ENCODE measurements at regions not wholly inside any gene's neighbourhood (a gene's known extent, or its start where the extent isn't known, plus 50 kb on each side); places are given as distances from the start of the nearest gene placed in this dataset.
A peak's percentile ranks its signal among the peaks of the same experiment; 100 is the strongest.

DNA sequence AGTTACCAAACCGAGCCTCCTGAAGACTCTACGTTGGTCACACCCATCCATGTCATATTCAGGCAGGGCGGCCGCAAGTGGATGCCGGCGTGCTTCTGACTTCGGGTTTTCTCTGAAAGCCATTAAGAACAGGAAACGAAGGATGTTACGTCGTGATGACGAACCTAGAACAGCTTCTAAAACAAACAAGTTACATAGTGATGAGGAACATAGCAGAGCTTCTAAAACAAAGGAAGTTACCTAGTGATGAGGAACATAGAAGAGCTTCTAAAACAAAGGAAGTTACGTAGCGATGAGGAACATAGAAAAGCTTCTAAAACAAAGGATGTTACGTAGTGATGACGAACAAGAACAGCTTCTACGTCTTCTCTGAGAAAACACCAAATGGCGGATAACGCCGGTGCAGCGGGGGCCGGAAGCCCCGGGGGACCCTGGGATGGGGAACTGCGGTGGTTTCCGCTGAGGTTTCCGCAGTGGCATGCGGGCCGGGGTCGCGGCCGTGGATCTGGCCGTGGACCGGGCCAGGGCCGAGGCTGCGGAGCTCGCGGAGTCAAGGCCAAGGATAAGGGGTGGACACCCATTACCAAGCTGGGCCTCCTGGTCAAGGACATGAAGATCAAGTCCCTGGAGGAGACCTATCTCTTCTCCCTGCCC is 141.1 kb downstream of the SOCS6 start:
- TF ChIP-seq, protein P1, sequence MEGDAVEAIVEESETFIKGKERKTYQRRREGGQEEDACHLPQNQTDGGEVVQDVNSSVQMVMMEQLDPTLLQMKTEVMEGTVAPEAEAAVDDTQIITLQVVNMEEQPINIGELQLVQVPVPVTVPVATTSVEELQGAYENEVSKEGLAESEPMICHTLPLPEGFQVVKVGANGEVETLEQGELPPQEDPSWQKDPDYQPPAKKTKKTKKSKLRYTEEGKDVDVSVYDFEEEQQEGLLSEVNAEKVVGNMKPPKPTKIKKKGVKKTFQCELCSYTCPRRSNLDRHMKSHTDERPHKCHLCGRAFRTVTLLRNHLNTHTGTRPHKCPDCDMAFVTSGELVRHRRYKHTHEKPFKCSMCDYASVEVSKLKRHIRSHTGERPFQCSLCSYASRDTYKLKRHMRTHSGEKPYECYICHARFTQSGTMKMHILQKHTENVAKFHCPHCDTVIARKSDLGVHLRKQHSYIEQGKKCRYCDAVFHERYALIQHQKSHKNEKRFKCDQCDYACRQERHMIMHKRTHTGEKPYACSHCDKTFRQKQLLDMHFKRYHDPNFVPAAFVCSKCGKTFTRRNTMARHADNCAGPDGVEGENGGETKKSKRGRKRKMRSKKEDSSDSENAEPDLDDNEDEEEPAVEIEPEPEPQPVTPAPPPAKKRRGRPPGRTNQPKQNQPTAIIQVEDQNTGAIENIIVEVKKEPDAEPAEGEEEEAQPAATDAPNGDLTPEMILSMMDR (conservative IDR thresholded peaks at IDR 0.05; ENCODE audit: control insufficient read depth, insufficient read depth, low read depth, low read length), result no peak
- H3K4me3 ChIP-seq (ENCODE audit: control insufficient read depth, low read depth, low read length), result no peak overlapping the region
- DNase-seq (ENCODE audit: low read depth), result no peak

DNA sequence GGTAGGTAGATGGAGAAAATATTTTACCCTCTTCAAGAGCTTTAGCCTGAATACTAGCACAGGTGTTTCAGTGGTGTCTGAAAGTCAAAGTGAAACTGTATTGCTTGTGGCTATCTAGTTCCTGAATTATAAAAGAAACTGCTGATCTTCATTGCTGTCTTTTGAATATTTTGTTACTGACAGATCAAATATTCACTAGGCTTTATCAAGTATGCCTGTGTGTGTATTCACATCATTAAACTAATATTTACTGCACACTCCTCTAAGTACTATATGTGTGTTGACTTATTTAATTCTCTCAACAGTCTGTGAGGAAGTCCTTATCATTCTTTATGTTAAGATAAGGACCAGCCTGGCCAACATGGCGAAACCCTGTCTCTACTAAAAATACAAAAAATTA is 139.6 kb downstream of the SOCS6 start:
- TF ChIP-seq, protein P1 (conservative IDR thresholded peaks at IDR 0.05; ENCODE audit: control insufficient read depth, insufficient read depth, low read depth, low read length), result no peak
- no peak for DNase-seq (ENCODE audit: low read depth)
- H3K4me3 ChIP-seq (ENCODE audit: control insufficient read depth, low read depth, low read length), result no peak overlapping the region

DNA sequence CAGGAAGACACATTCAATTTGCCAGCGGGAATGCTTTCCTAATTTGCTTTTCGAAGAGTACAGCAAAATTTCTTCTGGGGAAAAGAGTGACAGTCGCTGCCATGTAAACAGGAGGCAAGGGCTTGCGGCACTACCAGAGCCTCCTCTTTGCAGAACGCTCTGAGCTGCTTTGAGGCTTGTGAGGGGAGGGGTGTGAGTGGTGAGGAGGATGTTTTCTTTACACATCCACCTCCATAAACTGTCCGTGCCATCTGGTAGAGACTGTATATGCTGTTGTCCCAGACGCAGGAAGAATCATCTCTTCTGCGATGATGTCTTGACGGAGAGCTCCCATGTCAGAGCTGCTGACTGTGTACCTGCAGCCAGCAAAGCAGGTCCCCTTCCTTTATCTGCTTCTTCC is 138.0 kb downstream of the SOCS6 start:
- no peak for DNase-seq (ENCODE audit: low read depth)

DNA sequence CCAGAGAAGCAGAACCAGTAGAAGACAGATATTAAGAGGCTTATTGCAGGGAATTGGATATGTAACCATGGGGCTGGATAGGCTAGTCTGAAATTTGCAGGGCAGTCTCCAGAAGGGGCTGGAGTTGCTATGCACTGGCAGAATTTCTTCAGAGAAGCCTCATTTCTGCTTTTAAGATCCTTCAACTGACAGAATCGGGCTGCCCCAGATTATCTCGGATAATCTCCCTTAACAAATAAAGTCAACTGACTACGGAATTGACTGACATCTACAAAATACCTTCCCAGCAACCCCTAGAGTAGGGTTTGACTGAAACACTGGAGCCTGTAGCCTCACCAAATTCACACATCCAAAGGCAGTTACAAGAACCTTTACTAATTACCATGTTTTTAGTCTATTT is 136.4 kb downstream of the SOCS6 start:
- TF ChIP-seq, protein P1 (conservative IDR thresholded peaks at IDR 0.05; ENCODE audit: control insufficient read depth, insufficient read depth, low read depth, low read length), result no peak
- H3K4me3 ChIP-seq (ENCODE audit: control insufficient read depth, low read depth, low read length), result no peak overlapping the region
- DNase-seq (ENCODE audit: low read depth), result no peak

More for the DNA sequence above, 138.0 kb downstream of the SOCS6 start:
- H3K4me3 ChIP-seq (ENCODE audit: control insufficient read depth, low read depth, low read length), result no peak overlapping the region
- TF ChIP-seq, protein P1 (conservative IDR thresholded peaks at IDR 0.05; ENCODE audit: control insufficient read depth, insufficient read depth, low read depth, low read length), result no peak

DNA sequence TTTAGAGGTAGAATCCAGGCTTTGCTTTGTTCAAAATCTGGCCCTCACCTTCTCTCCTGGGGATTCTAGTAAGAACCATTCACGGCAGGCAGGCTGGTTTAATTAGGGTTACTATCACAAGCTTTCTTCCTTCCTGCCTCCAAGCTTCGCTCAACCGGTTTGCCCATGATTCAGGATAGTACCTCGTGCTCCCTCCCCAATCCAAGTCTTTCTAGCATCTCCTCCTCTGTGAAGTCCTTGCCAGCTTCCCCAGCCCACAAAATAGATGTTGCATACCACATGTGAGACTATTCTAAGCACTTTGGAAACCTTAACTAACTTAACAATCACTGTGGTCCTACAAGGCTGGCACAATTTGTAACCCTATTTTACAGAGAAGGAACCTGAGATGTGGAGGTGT is 135.1 kb downstream of the SOCS6 start:
- DNase-seq (ENCODE audit: low read depth), result peak; percentile 76
- TF ChIP-seq, protein P1 (conservative IDR thresholded peaks at IDR 0.05; ENCODE audit: control insufficient read depth, insufficient read depth, low read depth, low read length), result no peak
- no peak overlapping the region for H3K4me3 ChIP-seq (ENCODE audit: control insufficient read depth, low read depth, low read length)

DNA sequence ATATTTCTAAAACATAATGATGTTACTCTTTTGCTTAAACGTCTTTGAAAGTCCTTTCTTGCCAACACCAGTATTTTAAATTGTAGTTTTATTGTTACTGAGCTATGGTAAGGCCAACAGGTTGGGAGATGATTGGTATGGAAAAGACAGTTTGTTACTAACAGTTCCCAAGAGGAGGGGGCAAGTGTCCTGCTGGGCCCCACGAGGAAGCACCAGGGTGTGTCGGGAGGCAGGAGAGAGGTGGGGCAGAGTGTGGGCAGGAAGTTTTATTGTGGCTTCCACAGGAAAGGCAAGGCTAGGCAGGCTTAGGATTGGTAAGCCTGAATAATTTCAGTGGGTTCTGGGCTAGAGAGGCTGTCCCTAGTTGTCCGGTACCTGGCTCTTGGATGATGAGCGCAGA is 134.3 kb downstream of the SOCS6 start:
- H3K4me3 ChIP-seq (ENCODE audit: control insufficient read depth, low read depth, low read length), result no peak overlapping the region
- TF ChIP-seq, protein P1 (conservative IDR thresholded peaks at IDR 0.05; ENCODE audit: control insufficient read depth, insufficient read depth, low read depth, low read length), result no peak
- no peak for DNase-seq (ENCODE audit: low read depth)
